ENCODE measurements at regions not wholly inside any gene's neighbourhood (a gene's known extent, or its start where the extent isn't known, plus 50 kb on each side); places are given as distances from the start of the nearest gene placed in this dataset.
"Not testable (repeated sequence)": the region's sequence is repeated elsewhere in the genome, so short reads cannot be mapped to it uniquely, and the experiment has no call there.

GRCh38 chr1:147409886-147410285 is 131.4 kb upstream of the BCL9 start:
- H3K4me3 ChIP-seq: no peak overlapping the region
- H3K4me1 ChIP-seq: no peaks in the 10 kb centered on the region
- H3K27me3 ChIP-seq: no peaks in the 10 kb centered on the region
- TF ChIP-seq CTCF (IDR thresholded peaks at IDR 0.05): no peak
- no peak for DNase-seq (ENCODE audit: low spot score)
- H3K27ac ChIP-seq: no peak overlapping the region
- peaks cover 0 to 7% of the 10 kb centered on the region in 2 donors for H3K9me3 ChIP-seq
- no peaks in the 10 kb centered on the region for H3K36me3 ChIP-seq

GRCh38 chr1:147413110-147413605 is 128.1 kb upstream of the BCL9 start:
- Histone ChIP-seq H3K9me3 (peaks cover 0 to 7% of the 10 kb centered on the region in 2 donors), H3K4me3 (no peak overlapping the region), H3K36me3 (no peaks in the 10 kb centered on the region), H3K27ac (no peak overlapping the region), H3K4me1 (no peaks in the 10 kb centered on the region), H3K27me3 (no peaks in the 10 kb centered on the region)
- no peak for DNase-seq (ENCODE audit: low spot score)
- TF ChIP-seq CTCF (IDR thresholded peaks at IDR 0.05): no peak

- Histone ChIP-seq H3K4me3 (no peak overlapping the region), H3K4me1 (no peaks in the 10 kb centered on the region), H3K36me3 (no peaks in the 10 kb centered on the region), H3K27me3 (no peaks in the 10 kb centered on the region), H3K27ac (no peak overlapping the region), H3K9me3 (peaks cover 0 to 5% of the 10 kb centered on the region in 2 donors)
- no peak for TF ChIP-seq CTCF (IDR thresholded peaks at IDR 0.05)
- DNase-seq (ENCODE audit: low spot score): no peak
Observed at GRCh38 chr1:147414505-147415163, 126.7 kb upstream of the BCL9 start.

- no peak for DNase-seq (ENCODE audit: low spot score)
- H3K9me3 ChIP-seq: no peaks in the 10 kb centered on the region
Observed at GRCh38 chr1:147417024-147417423, 124.3 kb upstream of the BCL9 start.

GRCh38 chr1:147423100-147423827 is 118.0 kb upstream of the BCL9 start:
- not testable (repeated sequence) for H3K36me3 ChIP-seq; H3K27ac ChIP-seq; H3K4me3 ChIP-seq; DNase-seq (ENCODE audit: low spot score); H3K27me3 ChIP-seq; H3K9me3 ChIP-seq; H3K4me1 ChIP-seq

More at GRCh38 chr1:147417024-147417423, 124.3 kb upstream of the BCL9 start:
- Histone ChIP-seq H3K36me3 (no peaks in the 10 kb centered on the region), H3K27me3 (no peaks in the 10 kb centered on the region), H3K27ac (no peak overlapping the region), H3K4me1 (no peaks in the 10 kb centered on the region), H3K4me3 (no peak overlapping the region)
- no peak for TF ChIP-seq CTCF (IDR thresholded peaks at IDR 0.05)

- H3K9me3 ChIP-seq: no peaks in the 10 kb centered on the region
- no peak overlapping the region for H3K4me3 ChIP-seq
- no peaks in the 10 kb centered on the region for H3K36me3 ChIP-seq
- H3K4me1 ChIP-seq: no peaks in the 10 kb centered on the region
- H3K27me3 ChIP-seq: no peaks in the 10 kb centered on the region
- H3K27ac ChIP-seq: no peak overlapping the region
- TF ChIP-seq CTCF (IDR thresholded peaks at IDR 0.05): no peak
- DNase-seq (ENCODE audit: low spot score): no peak
Observed at GRCh38 chr1:147434921-147435320, 106.4 kb upstream of the BCL9 start.
